Breast epithelium (tissue), 4 donors: ENCODE measurements at regions not wholly inside any gene's neighbourhood (a gene's known extent, or its start where the extent isn't known, plus 50 kb on each side); places are given as distances from the start of the nearest gene placed in this dataset.
"Not testable (repeated sequence)": the region's sequence is repeated elsewhere in the genome, so short reads cannot be mapped to it uniquely, and the experiment has no call there.

Source experiments
- DNase-seq, 2 donors: peaks; one replicate each; pipeline ENCODE4 v3.0.0-alpha.2; 2019; ENCODE audit warnings: low spot score in 2 of 2
- H3K27ac ChIP-seq, 2 donors: fragments of 200-600 bp; sonication (generic) in 1 of 2; one replicate each; pipeline ENCODE4 v1.5.1; 2016 to 2019; ENCODE audit warnings: mild to moderate bottlenecking in 1 of 2
- H3K27me3 ChIP-seq, 2 donors: fragments of 200-600 bp; sonication (generic) in 1 of 2; one replicate each; pipeline versions ENCODE4 v1.5.1 to v1.6.0; 2017 to 2019; ENCODE audit warnings: control low read depth in 1 of 2, mild to moderate bottlenecking in 1 of 2
- H3K36me3 ChIP-seq: fragments of 200-600 bp; one replicate; pipeline ENCODE4 v1.5.1; 2019
- H3K4me1 ChIP-seq, 2 donors: fragments of 200-600 bp; sonication (generic); one replicate each; pipeline ENCODE4 v1.5.1; 2016 to 2019; ENCODE audit warnings: control low read depth in 1 of 2
- H3K4me3 ChIP-seq, 3 donors: fragments of 200-600 bp; sonication (generic); 1 replicate in 2 of 3; 2 replicates in 1 of 3; pipeline ENCODE4 v1.5.1; 2016 to 2019; ENCODE audit warnings: mild to moderate bottlenecking in 3 of 3, moderate library complexity in 2 of 3
- H3K9me3 ChIP-seq, 2 donors: fragments of 200-600 bp; sonication (generic) in 1 of 2; one replicate each; pipeline ENCODE4 v1.5.1; 2016 to 2019; ENCODE audit warnings: control low read depth in 1 of 2
- CTCF ChIP-seq, 3 donors: fragments of 450-650 bp; IDR thresholded peaks; one replicate each; pipeline ENCODE4 v1.5.1; 2016 to 2017; ENCODE audit warnings: antibody characterized with exemption in 3 of 3, mild to moderate bottlenecking in 3 of 3, moderate library complexity in 3 of 3
- POLR2A ChIP-seq: fragments of 450-650 bp; IDR thresholded peaks from one replicate; pipeline ENCODE4 v1.6.1; 2016; ENCODE audit warnings: antibody characterized with exemption, mild to moderate bottlenecking, moderate library complexity
- POLR2AphosphoS5 ChIP-seq, 3 donors: sonication (generic); formaldehyde crosslinking; IDR thresholded peaks; one replicate each; pipeline ENCODE4 v1.6.1; 2017; ENCODE audit warnings: antibody characterized with exemption in 3 of 3
- intact Hi-C: fragments of 100-400 bp; cut with DNase I; formaldehyde crosslinking; loops from one replicate; pipeline ENCODE4 v1.15.1; 2023; ENCODE audit warnings: low total_unique reads

DNA sequence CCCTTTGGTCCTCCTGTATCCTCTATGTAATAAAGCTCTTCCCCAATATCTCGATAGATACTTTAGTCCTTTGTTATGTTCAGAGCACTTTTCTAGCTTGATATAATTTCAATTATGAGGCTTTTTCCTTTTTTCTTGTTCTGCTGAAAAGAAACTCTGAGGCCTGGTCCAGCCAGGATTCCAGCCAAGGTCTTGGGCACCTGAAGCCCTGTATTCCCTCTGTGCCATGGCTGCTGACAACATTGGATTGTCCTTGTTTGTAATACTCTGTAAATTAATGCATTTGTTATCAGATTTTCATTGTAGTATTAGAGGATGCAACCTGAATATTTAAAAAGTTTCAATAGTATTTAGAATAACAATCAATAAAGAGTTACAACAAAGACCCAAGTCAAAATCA is 67.9 kb upstream of the ADAMTS5 start:
- Histone ChIP-seq H3K4me1 (no peaks in the 10 kb centered on the region), H3K27ac (no peak overlapping the region), H3K36me3 (no peaks in the 10 kb centered on the region), H3K4me3 (no peak overlapping the region), H3K9me3 (no peaks in the 10 kb centered on the region), H3K27me3 (no peaks in the 10 kb centered on the region)
- no peak for TF ChIP-seq CTCF (IDR thresholded peaks at IDR 0.05)
- no peak for TF ChIP-seq POLR2AphosphoS5 (IDR thresholded peaks at IDR 0.05)
- TF ChIP-seq POLR2A = no peak
- no peak for DNase-seq
- intact Hi-C loops = no loop called here

DNA sequence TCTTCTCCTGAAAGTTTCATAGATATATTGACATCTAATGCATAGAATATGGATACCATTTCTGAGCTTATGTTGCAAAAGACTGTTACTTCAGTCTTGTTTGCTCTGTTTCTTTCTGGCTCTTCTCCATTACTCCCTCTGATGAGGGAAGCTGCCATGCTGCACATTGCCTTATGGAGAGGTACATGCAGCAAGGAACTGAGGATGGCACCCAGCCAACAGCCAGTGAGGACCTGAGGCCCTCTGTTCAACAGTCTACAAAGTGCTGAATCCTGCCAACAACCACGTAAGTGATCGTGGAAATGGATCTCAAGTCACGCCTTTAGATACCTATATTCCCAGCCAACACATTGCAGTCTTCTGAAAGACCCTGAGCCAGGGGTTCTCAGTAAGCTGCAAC is 66.6 kb upstream of the ADAMTS5 start:
- Histone ChIP-seq H3K4me1 (no peaks in the 10 kb centered on the region), H3K27me3 (no peaks in the 10 kb centered on the region), H3K36me3 (no peaks in the 10 kb centered on the region), H3K9me3 (no peaks in the 10 kb centered on the region), H3K4me3 (no peak overlapping the region), H3K27ac (no peak overlapping the region)
- no peak for DNase-seq
- intact Hi-C loops = no loop called here
- TF ChIP-seq POLR2AphosphoS5 (IDR thresholded peaks at IDR 0.05) = no peak
- no peak for TF ChIP-seq POLR2A
- TF ChIP-seq CTCF (IDR thresholded peaks at IDR 0.05) = no peak

GRCh38 chr21:27026501-27026900 is 59.6 kb upstream of the ADAMTS5 start:
- no peaks in the 10 kb centered on the region for H3K36me3 ChIP-seq
- no peaks in the 10 kb centered on the region for H3K9me3 ChIP-seq
- H3K4me1 ChIP-seq = no peaks in the 10 kb centered on the region
- DNase-seq = no peak
- no peak overlapping the region for H3K27ac ChIP-seq
- TF ChIP-seq POLR2AphosphoS5 (IDR thresholded peaks at IDR 0.05) = no peak
- no peak for TF ChIP-seq CTCF (IDR thresholded peaks at IDR 0.05)
- no peak for TF ChIP-seq POLR2A
- no peak overlapping the region for H3K4me3 ChIP-seq
- H3K27me3 ChIP-seq = no peaks in the 10 kb centered on the region
- intact Hi-C loops = no loop called here

GRCh38 chr21:27025708-27026107 is 58.8 kb upstream of the ADAMTS5 start:
- H3K27me3 ChIP-seq, H3K36me3 ChIP-seq, intact Hi-C loops, H3K4me3 ChIP-seq, H3K27ac ChIP-seq, H3K9me3 ChIP-seq, H3K4me1 ChIP-seq, DNase-seq: not testable (repeated sequence)

DNA sequence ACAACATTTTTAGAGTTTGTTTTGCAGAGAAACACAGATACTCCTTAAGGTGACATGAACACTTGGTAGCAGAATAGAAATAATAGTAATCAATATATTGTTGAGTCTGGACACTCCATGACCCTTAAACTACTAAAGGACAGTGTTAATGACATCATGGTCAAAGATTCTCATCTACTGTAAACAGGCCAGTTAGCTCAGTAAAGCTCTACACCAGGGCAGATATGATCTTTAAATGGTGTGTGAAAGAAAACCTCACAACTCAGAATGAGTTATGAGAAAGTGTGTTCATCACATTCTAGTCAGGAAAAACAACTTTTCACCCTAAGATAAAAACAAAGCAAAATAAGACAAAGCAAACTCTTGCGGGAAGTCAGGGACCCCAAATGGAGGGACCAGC is 58.1 kb upstream of the ADAMTS5 start:
- no peak for DNase-seq
- Histone ChIP-seq H3K27ac (no peak overlapping the region), H3K27me3 (no peaks in the 10 kb centered on the region), H3K36me3 (no peaks in the 10 kb centered on the region), H3K9me3 (no peaks in the 10 kb centered on the region), H3K4me3 (no peak overlapping the region), H3K4me1 (no peaks in the 10 kb centered on the region)
- intact Hi-C loops = no loop called here
- TF ChIP-seq POLR2AphosphoS5 (IDR thresholded peaks at IDR 0.05) (no peak), CTCF (IDR thresholded peaks at IDR 0.05) (no peak), POLR2A (no peak)

- H3K4me1 ChIP-seq = no peaks in the 10 kb centered on the region
- H3K27me3 ChIP-seq = no peaks in the 10 kb centered on the region
- no peak for DNase-seq
- no peak overlapping the region for H3K4me3 ChIP-seq
- H3K27ac ChIP-seq = no peak overlapping the region
- intact Hi-C loops = no loop called here
- no peaks in the 10 kb centered on the region for H3K9me3 ChIP-seq
- TF ChIP-seq POLR2AphosphoS5 (IDR thresholded peaks at IDR 0.05) (no peak), POLR2A (no peak), CTCF (IDR thresholded peaks at IDR 0.05) (no peak)
- H3K36me3 ChIP-seq = no peaks in the 10 kb centered on the region
These were observed 57.4 kb upstream of the ADAMTS5 start for GRCh38 chr21:27024301-27024700.
